ENCODE measurements at regions not wholly inside any gene's neighbourhood (a gene's known extent, or its start where the extent isn't known, plus 50 kb on each side); places are given as distances from the start of the nearest gene placed in this dataset.

GRCh38 chr1:68355614-68356013 is 94.1 kb downstream of the RPE65 start (continued):
- TF ChIP-seq, protein P1, sequence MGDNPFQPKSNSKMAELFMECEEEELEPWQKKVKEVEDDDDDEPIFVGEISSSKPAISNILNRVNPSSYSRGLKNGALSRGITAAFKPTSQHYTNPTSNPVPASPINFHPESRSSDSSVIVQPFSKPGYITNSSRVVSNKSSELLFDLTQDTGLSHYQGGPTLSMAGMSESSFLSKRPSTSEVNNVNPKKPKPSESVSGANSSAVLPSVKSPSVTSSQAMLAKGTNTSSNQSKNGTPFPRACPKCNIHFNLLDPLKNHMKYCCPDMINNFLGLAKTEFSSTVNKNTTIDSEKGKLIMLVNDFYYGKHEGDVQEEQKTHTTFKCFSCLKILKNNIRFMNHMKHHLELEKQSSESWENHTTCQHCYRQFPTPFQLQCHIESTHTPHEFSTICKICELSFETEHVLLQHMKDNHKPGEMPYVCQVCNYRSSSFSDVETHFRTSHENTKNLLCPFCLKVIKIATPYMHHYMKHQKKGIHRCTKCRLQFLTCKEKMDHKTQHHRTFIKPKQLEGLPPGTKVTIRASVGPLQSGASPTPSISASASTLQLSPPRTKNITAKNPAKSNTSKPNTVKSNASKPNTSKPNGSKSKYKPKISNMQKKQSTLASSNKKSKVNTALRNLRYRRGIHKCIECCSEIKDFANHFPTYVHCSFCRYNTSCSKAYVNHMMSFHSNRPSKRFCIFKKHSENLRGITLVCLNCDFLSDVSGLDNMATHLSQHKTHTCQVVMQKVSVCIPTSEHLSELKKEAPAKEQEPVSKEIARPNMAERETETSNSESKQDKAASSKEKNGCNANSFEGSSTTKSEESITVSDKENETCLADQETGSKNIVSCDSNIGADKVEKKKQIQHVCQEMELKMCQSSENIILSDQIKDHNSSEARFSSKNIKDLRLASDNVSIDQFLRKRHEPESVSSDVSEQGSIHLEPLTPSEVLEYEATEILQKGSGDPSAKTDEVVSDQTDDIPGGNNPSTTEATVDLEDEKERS (CRISPR knock-in tag; IDR thresholded peaks at IDR 0.05) = no peak
- no peak for TF ChIP-seq MXD1 (CRISPR knock-in tag; IDR thresholded peaks at IDR 0.05)
- TF ChIP-seq AHDC1 (CRISPR knock-in tag; IDR thresholded peaks at IDR 0.05; ENCODE audit: borderline replicate concordance) = no peak
- TF ChIP-seq ZNF546 (CRISPR knock-in tag; conservative IDR thresholded peaks at IDR 0.05) = no peak
- no peak for TF ChIP-seq ZNF746 (CRISPR knock-in tag; IDR thresholded peaks at IDR 0.05)
- TF ChIP-seq ZNF354B (CRISPR knock-in tag; IDR thresholded peaks at IDR 0.05) = no peak
- no peak for TF ChIP-seq RNF2 (conservative IDR thresholded peaks at IDR 0.05; ENCODE audit: low read depth)
